LNCAP (cell line): ENCODE measurements at regions not wholly inside any gene's neighbourhood (a gene's known extent, or its start where the extent isn't known, plus 50 kb on each side); places are given as distances from the start of the nearest gene placed in this dataset.

ENCODE experiments used
- TF ChIP-seq, protein P1 (sequence below): fragments of 450-650 bp; IDR thresholded peaks from 2 replicates; pipeline ENCODE4 v1.5.1; 2017; ENCODE audit warnings: mild to moderate bottlenecking

DNA sequence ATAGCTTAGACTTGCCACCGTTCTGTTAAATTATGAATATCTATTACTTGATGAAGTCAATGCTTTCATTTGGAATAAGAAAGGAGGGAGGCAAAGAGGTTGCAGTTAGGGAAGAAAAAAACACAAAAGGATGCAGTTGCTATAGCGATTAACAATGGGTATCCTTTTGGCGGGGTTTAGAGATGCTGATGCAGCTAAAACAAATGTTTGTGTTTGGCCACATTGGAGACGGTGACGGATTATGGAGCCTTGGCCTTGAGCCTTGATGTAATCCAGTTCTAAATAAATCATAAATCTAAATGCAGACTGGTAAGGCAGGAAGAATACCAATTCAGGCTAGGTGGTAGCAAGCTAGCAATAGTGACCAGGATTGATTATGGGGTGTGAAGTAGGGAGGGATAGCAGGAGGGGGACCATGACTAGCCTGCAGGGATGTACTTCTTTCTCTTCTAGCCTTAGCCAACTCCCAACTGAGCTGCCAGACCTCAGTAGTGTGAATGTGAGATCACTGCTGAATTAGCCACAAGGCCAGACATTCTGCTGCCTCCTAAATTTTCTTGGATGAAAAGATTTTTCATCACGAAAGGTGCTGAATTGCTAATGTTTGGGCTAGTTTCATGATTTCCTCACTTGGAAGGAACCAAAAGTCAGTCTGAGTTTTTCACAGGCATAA is 160.3 kb downstream of the TLR4 start:
- TF ChIP-seq, protein P1, sequence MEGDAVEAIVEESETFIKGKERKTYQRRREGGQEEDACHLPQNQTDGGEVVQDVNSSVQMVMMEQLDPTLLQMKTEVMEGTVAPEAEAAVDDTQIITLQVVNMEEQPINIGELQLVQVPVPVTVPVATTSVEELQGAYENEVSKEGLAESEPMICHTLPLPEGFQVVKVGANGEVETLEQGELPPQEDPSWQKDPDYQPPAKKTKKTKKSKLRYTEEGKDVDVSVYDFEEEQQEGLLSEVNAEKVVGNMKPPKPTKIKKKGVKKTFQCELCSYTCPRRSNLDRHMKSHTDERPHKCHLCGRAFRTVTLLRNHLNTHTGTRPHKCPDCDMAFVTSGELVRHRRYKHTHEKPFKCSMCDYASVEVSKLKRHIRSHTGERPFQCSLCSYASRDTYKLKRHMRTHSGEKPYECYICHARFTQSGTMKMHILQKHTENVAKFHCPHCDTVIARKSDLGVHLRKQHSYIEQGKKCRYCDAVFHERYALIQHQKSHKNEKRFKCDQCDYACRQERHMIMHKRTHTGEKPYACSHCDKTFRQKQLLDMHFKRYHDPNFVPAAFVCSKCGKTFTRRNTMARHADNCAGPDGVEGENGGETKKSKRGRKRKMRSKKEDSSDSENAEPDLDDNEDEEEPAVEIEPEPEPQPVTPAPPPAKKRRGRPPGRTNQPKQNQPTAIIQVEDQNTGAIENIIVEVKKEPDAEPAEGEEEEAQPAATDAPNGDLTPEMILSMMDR: no peak

- TF ChIP-seq, protein P1: no peak
Measured at GRCh38 chr9:117868594-117868993, 164.4 kb downstream of the TLR4 start.

GRCh38 chr9:117869287-117869686 is 165.1 kb downstream of the TLR4 start:
- TF ChIP-seq, protein P1: no peak

DNA sequence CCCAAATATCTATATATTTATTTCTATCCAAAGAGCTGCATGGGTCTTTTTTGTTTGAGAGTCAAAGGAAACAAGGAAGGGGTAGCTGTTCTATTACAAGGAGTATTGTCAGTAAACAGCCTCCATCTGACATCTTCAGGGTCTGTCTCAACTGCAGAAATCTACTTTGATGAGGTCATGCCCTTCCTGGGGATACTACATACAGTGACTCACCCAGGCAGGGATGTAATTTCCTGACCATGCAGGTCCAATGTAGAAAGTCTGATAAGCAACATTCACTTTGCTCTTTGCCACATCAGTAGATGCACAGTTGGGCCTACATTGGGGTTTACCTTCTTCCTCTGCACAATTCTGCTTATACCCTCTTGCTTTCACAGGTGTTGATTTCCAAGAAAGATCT is 165.5 kb downstream of the TLR4 start:
- TF ChIP-seq, protein P1: no peak

- TF ChIP-seq, protein P1: no peak
Measured at GRCh38 chr9:117873664-117874063, 169.5 kb downstream of the TLR4 start.

- TF ChIP-seq, protein P1: no peak
Measured at GRCh38 chr9:117875886-117876285, 171.7 kb downstream of the TLR4 start.

GRCh38 chr9:117882171-117882570 is 178.0 kb downstream of the TLR4 start:
- TF ChIP-seq, protein P1: no peak

GRCh38 chr9:117886616-117887015 is 182.4 kb downstream of the TLR4 start:
- TF ChIP-seq, protein P1: no peak
